HG03280 (cell line): ENCODE measurements at regions not wholly inside any gene's neighbourhood (a gene's known extent, or its start where the extent isn't known, plus 50 kb on each side); places are given as distances from the start of the nearest gene placed in this dataset.
"Not testable (repeated sequence)": the region's sequence is repeated elsewhere in the genome, so short reads cannot be mapped to it uniquely, and the experiment has no call there.

Experiments
- ATAC-seq: cut with Tn5 transposase; IDR thresholded peaks from one replicate; pipeline ENCODE4 v1.9.1; 2021; ENCODE audit warnings: mild to moderate bottlenecking, moderate library complexity; ENCODE audit not compliant: unreplicated experiment

- no peak for ATAC-seq
Observed at GRCh38 chr4:101421386-101421785, 74.1 kb upstream of the PPP3CA start.

- no peak for ATAC-seq
Observed at GRCh38 chr4:101420661-101421060, 73.3 kb upstream of the PPP3CA start.

GRCh38 chr4:101419336-101420135 is 72.2 kb upstream of the PPP3CA start:
- ATAC-seq: peak; percentile 83

GRCh38 chr4:101418466-101418865 is 71.1 kb upstream of the PPP3CA start:
- ATAC-seq: no peak

- ATAC-seq: peak; percentile 60
Observed at GRCh38 chr4:101418055-101418454, 70.7 kb upstream of the PPP3CA start.

GRCh38 chr4:101417046-101417445 is 69.7 kb upstream of the PPP3CA start:
- no peak for ATAC-seq

- no peak for ATAC-seq
Observed at GRCh38 chr4:101415962-101416361, 68.6 kb upstream of the PPP3CA start.

- ATAC-seq: no peak
Observed at GRCh38 chr4:101414496-101414895, 67.2 kb upstream of the PPP3CA start.

- no peak for ATAC-seq
Observed at GRCh38 chr4:101411926-101412325, 64.6 kb upstream of the PPP3CA start.

GRCh38 chr4:101411281-101411910 is 64.1 kb upstream of the PPP3CA start:
- not testable (repeated sequence) for ATAC-seq

GRCh38 chr4:101400096-101400495 is 52.8 kb upstream of the PPP3CA start:
- ATAC-seq: no peak

GRCh38 chr4:101398807-101399206 is 51.5 kb upstream of the PPP3CA start:
- ATAC-seq: no peak
